GM23338 (cell line): ENCODE measurements at regions not wholly inside any gene's neighbourhood (a gene's known extent, or its start where the extent isn't known, plus 50 kb on each side); places are given as distances from the start of the nearest gene placed in this dataset.

Experiments
- ATAC-seq: fragments of 200-7000 bp; cut with Tn5 transposase; 3 replicates; pipeline ENCODE4 v1.9.1; 2020
- DNase-seq: peaks from one replicate; pipeline ENCODE4 v3.0.0-alpha.2; 2015; ENCODE audit warnings: low spot score
- H2AFZ ChIP-seq: fragments of 200-600 bp; sonication (generic); 2 replicates; pipeline ENCODE4 v1.8.0; 2016; ENCODE audit warnings: antibody characterized with exemption, mild to moderate bottlenecking, moderate library complexity
- H3F3A ChIP-seq: fragments of 200-600 bp; sonication (generic); replicated peaks from 2 replicates; pipeline ENCODE4 v1.8.0; 2017; ENCODE audit warnings: antibody characterized with exemption, mixed run types, low read depth
- H3K27ac ChIP-seq: fragments of 200-600 bp; sonication (generic); 2 replicates; pipeline ENCODE4 v1.6.1; 2016; ENCODE audit warnings: low read depth
- H3K27me3 ChIP-seq: fragments of 200-600 bp; sonication (generic); 2 replicates; pipeline ENCODE4 v1.8.0; 2016; ENCODE audit warnings: mild to moderate bottlenecking, mixed run types, moderate library complexity; ENCODE audit not compliant: insufficient read depth
- H3K36me3 ChIP-seq: fragments of 200-600 bp; sonication (generic); 2 replicates; pipeline ENCODE4 v1.8.0; 2016; ENCODE audit warnings: mild to moderate bottlenecking; ENCODE audit not compliant: insufficient read depth
- H3K4me1 ChIP-seq: fragments of 200-600 bp; sonication (generic); 2 replicates; pipeline ENCODE4 v1.8.0; 2016; ENCODE audit warnings: mild to moderate bottlenecking, moderate library complexity; ENCODE audit not compliant: insufficient read depth
- H3K4me2 ChIP-seq: fragments of 200-600 bp; sonication (generic); 2 replicates; pipeline ENCODE4 v1.7.1; 2017; ENCODE audit warnings: mixed run types
- H3K4me3 ChIP-seq: fragments of 200-600 bp; sonication (generic); 2 replicates; pipeline ENCODE4 v1.6.1; 2016; ENCODE audit warnings: mixed run types
- H3K79me2 ChIP-seq: fragments of 200-600 bp; sonication (generic); replicated peaks from 2 replicates; pipeline ENCODE4 v1.8.0; 2017; ENCODE audit warnings: mild to moderate bottlenecking; ENCODE audit not compliant: insufficient read depth
- H3K9me2 ChIP-seq: fragments of 200-600 bp; sonication (generic); 2 replicates; pipeline ENCODE4 v1.8.0; 2017; ENCODE audit not compliant: insufficient read depth
- H4K20me1 ChIP-seq: fragments of 200-600 bp; sonication (generic); replicated peaks from 2 replicates; pipeline ENCODE4 v1.8.0; 2017; ENCODE audit warnings: mild to moderate bottlenecking; ENCODE audit not compliant: insufficient read depth
- H3K27ac Mint-ChIP-seq: 2 replicates; pipeline ENCODE4 v1.8.0; 2020; ENCODE audit warnings: inconsistent platforms, mild to moderate bottlenecking, moderate library complexity, mixed read lengths
- H3K27me3 Mint-ChIP-seq: 3 replicates; pipeline ENCODE4 v1.8.0; 2022; ENCODE audit warnings: low read depth, mild to moderate bottlenecking, moderate library complexity, mixed read lengths, inconsistent platforms; ENCODE audit not compliant: insufficient read depth, poor library complexity
- H3K36me3 Mint-ChIP-seq: 3 replicates; pipeline ENCODE4 v1.8.0; 2021; ENCODE audit warnings: low read depth, mild to moderate bottlenecking, inconsistent platforms, moderate library complexity, mixed read lengths
- H3K4me1 Mint-ChIP-seq: 3 replicates; pipeline ENCODE4 v1.8.0; 2020; ENCODE audit warnings: mild to moderate bottlenecking, inconsistent platforms, mixed read lengths
- H3K4me3 Mint-ChIP-seq: 3 replicates; pipeline ENCODE4 v1.8.0; 2021; ENCODE audit warnings: moderate library complexity, mild to moderate bottlenecking, inconsistent platforms, mixed read lengths
- H3K9me3 Mint-ChIP-seq: 3 replicates; pipeline ENCODE4 v1.8.0; 2020; ENCODE audit warnings: moderate library complexity, mild to moderate bottlenecking, inconsistent platforms, mixed read lengths
- CREB1 ChIP-seq: fragments of 250-450 bp; sonication (Bioruptor Pico); IDR thresholded peaks from 2 replicates; pipeline ENCODE4 v1.5.0; 2020; ENCODE audit warnings: low read depth, mild to moderate bottlenecking, moderate library complexity
- CTCF ChIP-seq, 2 experiments: fragments of 200-600 bp in 1 of 2; sonication (generic) in 1 of 2; conservative IDR thresholded peaks; 2 replicates each; pipeline versions ENCODE4 v1.5.1 to v1.6.1; 2016 to 2017; ENCODE audit warnings: antibody characterized with exemption in 2 of 2, low read depth in 2 of 2, mild to moderate bottlenecking in 2 of 2, moderate library complexity in 1 of 2
- ETS1 ChIP-seq: IDR thresholded peaks from 2 replicates; pipeline ENCODE4 v1.6.1; 2016; ENCODE audit warnings: antibody characterized with exemption
- EZH2 ChIP-seq: fragments of 200-600 bp; sonication (generic); IDR thresholded peaks from one replicate; pipeline ENCODE4 v1.8.0; 2017; ENCODE audit warnings: antibody characterized with exemption, mild to moderate bottlenecking, low read depth; ENCODE audit not compliant: unreplicated experiment
- EZH2phosphoT487 ChIP-seq: fragments of 200-600 bp; sonication (generic); IDR thresholded peaks from one replicate; pipeline ENCODE4 v1.8.1; 2018; ENCODE audit warnings: antibody characterized with exemption; ENCODE audit not compliant: unreplicated experiment
- JUNB ChIP-seq: IDR thresholded peaks from one replicate; pipeline ENCODE4 v1.6.1; 2016; ENCODE audit warnings: antibody characterized with exemption; ENCODE audit not compliant: unreplicated experiment
- NANOG ChIP-seq: IDR thresholded peaks from 2 replicates; pipeline ENCODE4 v1.6.1; 2016; ENCODE audit warnings: antibody characterized with exemption, borderline replicate concordance
- POLR2AphosphoS5 ChIP-seq: IDR thresholded peaks from 2 replicates; pipeline ENCODE4 v1.6.1; 2016; ENCODE audit warnings: antibody characterized with exemption, low read depth
- REST ChIP-seq: IDR thresholded peaks from one replicate; pipeline ENCODE4 v1.6.1; 2018; ENCODE audit warnings: antibody characterized with exemption; ENCODE audit not compliant: unreplicated experiment
- STAT1 ChIP-seq: IDR thresholded peaks from one replicate; pipeline ENCODE4 v1.6.1; 2016; ENCODE audit warnings: antibody characterized with exemption; ENCODE audit not compliant: unreplicated experiment
- ZNF114 ChIP-seq: fragments of 250-450 bp; sonication (Bioruptor Pico); IDR thresholded peaks from 2 replicates; pipeline ENCODE4 v1.5.0; 2020; ENCODE audit warnings: mild to moderate bottlenecking, moderate library complexity
- ZNF331 ChIP-seq: fragments of 250-450 bp; sonication (Bioruptor Pico); IDR thresholded peaks from 2 replicates; pipeline ENCODE4 v1.5.0; 2020; ENCODE audit warnings: low read depth, mild to moderate bottlenecking, moderate library complexity
- TF ChIP-seq, protein P1 (sequence below): fragments of 250-450 bp; sonication (Bioruptor Pico); IDR thresholded peaks from 2 replicates; pipeline ENCODE4 v1.5.0; 2020; ENCODE audit warnings: mild to moderate bottlenecking, moderate library complexity

GRCh38 chr13:50359041-50359367 lies 343.8 kb downstream of the KCNRG start:
- Histone ChIP-seq H3K4me1 (no peaks in the 10 kb centered on the region), H3K9me2 (no peaks in the 10 kb centered on the region), H3K27ac (no peak overlapping the region), H4K20me1 (no peaks in the 10 kb centered on the region), H3K79me2 (no peaks in the 10 kb centered on the region), H3K36me3 (no peaks in the 10 kb centered on the region), H2AFZ (no peak overlapping the region), H3K4me3 (no peak overlapping the region), H3F3A (no peaks in the 10 kb centered on the region), H3K4me2 (no peak overlapping the region), H3K27me3 (no peaks in the 10 kb centered on the region)
- H3K36me3 Mint-ChIP-seq, result no peaks in the 10 kb centered on the region
- H3K9me3 Mint-ChIP-seq, result no peaks in the 10 kb centered on the region
- H3K27me3 Mint-ChIP-seq, result no peaks in the 10 kb centered on the region
- H3K4me3 Mint-ChIP-seq, result no peak overlapping the region
- no peak for DNase-seq
- no peaks in the 10 kb centered on the region; the same call in 2 of the 3 replicates for H3K4me1 Mint-ChIP-seq
- TF ChIP-seq CREB1 (no peak), ZNF331 (no peak), ZNF114 (no peak), NANOG (no peak), ETS1 (no peak), EZH2phosphoT487 (no peak), EZH2 (no peak), POLR2AphosphoS5 (no peak), JUNB (no peak), REST (no peak), STAT1 (no peak), CTCF (conservative IDR thresholded peaks at IDR 0.05; ENCODE audit: low read depth in 2 of 2) (no peak)
- TF ChIP-seq, protein P1, sequence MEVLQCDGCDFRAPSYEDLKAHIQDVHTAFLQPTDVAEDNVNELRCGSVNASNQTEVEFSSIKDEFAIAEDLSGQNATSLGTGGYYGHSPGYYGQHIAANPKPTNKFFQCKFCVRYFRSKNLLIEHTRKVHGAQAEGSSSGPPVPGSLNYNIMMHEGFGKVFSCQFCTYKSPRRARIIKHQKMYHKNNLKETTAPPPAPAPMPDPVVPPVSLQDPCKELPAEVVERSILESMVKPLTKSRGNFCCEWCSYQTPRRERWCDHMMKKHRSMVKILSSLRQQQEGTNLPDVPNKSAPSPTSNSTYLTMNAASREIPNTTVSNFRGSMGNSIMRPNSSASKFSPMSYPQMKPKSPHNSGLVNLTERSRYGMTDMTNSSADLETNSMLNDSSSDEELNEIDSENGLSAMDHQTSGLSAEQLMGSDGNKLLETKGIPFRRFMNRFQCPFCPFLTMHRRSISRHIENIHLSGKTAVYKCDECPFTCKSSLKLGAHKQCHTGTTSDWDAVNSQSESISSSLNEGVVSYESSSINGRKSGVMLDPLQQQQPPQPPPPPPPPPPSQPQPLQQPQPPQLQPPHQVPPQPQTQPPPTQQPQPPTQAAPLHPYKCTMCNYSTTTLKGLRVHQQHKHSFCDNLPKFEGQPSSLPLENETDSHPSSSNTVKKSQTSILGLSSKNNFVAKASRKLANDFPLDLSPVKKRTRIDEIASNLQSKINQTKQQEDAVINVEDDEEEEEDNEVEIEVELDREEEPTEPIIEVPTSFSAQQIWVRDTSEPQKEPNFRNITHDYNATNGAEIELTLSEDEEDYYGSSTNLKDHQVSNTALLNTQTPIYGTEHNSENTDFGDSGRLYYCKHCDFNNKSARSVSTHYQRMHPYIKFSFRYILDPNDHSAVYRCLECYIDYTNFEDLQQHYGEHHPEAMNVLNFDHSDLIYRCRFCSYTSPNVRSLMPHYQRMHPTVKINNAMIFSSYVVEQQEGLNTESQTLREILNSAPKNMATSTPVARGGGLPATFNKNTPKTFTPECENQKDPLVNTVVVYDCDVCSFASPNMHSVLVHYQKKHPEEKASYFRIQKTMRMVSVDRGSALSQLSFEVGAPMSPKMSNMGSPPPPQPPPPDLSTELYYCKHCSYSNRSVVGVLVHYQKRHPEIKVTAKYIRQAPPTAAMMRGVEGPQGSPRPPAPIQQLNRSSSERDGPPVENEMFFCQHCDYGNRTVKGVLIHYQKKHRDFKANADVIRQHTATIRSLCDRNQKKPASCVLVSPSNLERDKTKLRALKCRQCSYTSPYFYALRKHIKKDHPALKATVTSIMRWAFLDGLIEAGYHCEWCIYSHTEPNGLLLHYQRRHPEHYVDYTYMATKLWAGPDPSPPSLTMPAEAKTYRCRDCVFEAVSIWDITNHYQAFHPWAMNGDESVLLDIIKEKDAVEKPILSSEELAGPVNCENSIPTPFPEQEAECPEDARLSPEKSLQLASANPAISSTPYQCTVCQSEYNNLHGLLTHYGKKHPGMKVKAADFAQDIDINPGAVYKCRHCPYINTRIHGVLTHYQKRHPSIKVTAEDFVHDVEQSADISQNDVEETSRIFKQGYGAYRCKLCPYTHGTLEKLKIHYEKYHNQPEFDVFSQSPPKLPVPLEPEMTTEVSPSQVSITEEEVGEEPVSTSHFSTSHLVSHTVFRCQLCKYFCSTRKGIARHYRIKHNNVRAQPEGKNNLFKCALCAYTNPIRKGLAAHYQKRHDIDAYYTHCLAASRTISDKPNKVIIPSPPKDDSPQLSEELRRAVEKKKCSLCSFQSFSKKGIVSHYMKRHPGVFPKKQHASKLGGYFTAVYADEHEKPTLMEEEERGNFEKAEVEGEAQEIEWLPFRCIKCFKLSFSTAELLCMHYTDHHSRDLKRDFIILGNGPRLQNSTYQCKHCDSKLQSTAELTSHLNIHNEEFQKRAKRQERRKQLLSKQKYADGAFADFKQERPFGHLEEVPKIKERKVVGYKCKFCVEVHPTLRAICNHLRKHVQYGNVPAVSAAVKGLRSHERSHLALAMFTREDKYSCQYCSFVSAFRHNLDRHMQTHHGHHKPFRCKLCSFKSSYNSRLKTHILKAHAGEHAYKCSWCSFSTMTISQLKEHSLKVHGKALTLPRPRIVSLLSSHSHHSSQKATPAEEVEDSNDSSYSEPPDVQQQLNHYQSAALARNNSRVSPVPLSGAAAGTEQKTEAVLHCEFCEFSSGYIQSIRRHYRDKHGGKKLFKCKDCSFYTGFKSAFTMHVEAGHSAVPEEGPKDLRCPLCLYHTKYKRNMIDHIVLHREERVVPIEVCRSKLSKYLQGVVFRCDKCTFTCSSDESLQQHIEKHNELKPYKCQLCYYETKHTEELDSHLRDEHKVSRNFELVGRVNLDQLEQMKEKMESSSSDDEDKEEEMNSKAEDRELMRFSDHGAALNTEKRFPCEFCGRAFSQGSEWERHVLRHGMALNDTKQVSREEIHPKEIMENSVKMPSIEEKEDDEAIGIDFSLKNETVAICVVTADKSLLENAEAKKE, result no peak
- H3K27ac Mint-ChIP-seq, result no peak overlapping the region
- no peak for ATAC-seq
